HG02678 (cell line): ENCODE measurements at regions not wholly inside any gene's neighbourhood (a gene's known extent, or its start where the extent isn't known, plus 50 kb on each side); places are given as distances from the start of the nearest gene placed in this dataset.

Experiments used
- ATAC-seq: cut with Tn5 transposase; IDR thresholded peaks from one replicate; pipeline ENCODE4 v1.9.1; 2021; ENCODE audit warnings: mild to moderate bottlenecking, moderate library complexity; ENCODE audit not compliant: unreplicated experiment

GRCh38 chr3:59653405-59654122, 603.7 kb upstream of the CFAP20DC start:
- no peak for ATAC-seq

- ATAC-seq, result no peak
Measured at GRCh38 chr3:59644479-59645402, 594.9 kb upstream of the CFAP20DC start.

GRCh38 chr3:59641169-59641899, 591.5 kb upstream of the CFAP20DC start:
- ATAC-seq, result no peak

- no peak for ATAC-seq
Measured at GRCh38 chr3:59632760-59633573, 583.1 kb upstream of the CFAP20DC start.

GRCh38 chr3:59631482-59631881, 581.7 kb upstream of the CFAP20DC start:
- no peak for ATAC-seq

- ATAC-seq, result no peak
Measured at GRCh38 chr3:59621037-59621436, 571.2 kb upstream of the CFAP20DC start.

- ATAC-seq, result no peak
Measured at GRCh38 chr3:59620325-59620724, 570.5 kb upstream of the CFAP20DC start.

- ATAC-seq, result no peak
Measured at GRCh38 chr3:59612444-59612715, 562.6 kb upstream of the CFAP20DC start.

- ATAC-seq, result no peak
Measured at GRCh38 chr3:59611649-59612443, 562.0 kb upstream of the CFAP20DC start.

GRCh38 chr3:59609657-59610348, 560.0 kb upstream of the CFAP20DC start:
- no peak for ATAC-seq

GRCh38 chr3:59608356-59608755, 558.5 kb upstream of the CFAP20DC start:
- ATAC-seq, result no peak

- ATAC-seq, result no peak
Measured at GRCh38 chr3:59607656-59608055, 557.8 kb upstream of the CFAP20DC start.

- no peak for ATAC-seq
Measured at GRCh38 chr3:59606638-59607266, 556.9 kb upstream of the CFAP20DC start.

- no peak for ATAC-seq
Measured at GRCh38 chr3:59605944-59606534, 556.2 kb upstream of the CFAP20DC start.

- ATAC-seq, result no peak
Measured at GRCh38 chr3:59605318-59605717, 555.5 kb upstream of the CFAP20DC start.

- ATAC-seq, result no peak
Measured at GRCh38 chr3:59601486-59601885, 551.7 kb upstream of the CFAP20DC start.

- no peak for ATAC-seq
Measured at GRCh38 chr3:59600631-59601030, 550.8 kb upstream of the CFAP20DC start.

GRCh38 chr3:59596741-59597140, 546.9 kb upstream of the CFAP20DC start:
- ATAC-seq, result no peak

- no peak for ATAC-seq
Measured at GRCh38 chr3:59595830-59596229, 546.0 kb upstream of the CFAP20DC start.
